ENCODE measurements at regions not wholly inside any gene's neighbourhood (a gene's known extent, or its start where the extent isn't known, plus 50 kb on each side); places are given as distances from the start of the nearest gene placed in this dataset.

DNA sequence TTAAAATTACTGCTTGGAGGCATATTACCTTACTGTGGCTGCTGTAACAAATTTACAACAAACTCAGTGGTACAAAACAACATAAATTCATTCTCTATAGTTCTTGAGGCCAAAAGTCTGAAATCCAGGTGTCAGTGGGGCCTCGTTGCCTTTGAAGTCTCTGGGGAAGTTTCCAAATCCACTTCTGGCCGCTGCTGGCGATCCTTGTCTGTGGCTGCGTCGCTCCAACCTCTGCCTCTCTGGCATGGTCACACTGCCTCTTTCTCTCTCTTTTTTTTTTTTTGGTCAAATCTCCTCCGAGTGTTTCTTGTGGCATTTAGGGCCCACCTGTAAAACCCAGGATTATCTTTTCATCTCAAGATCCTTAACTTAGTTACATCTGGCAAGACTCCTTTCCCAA lies 182.8 kb downstream of the ST6GAL2 start:
- no peak for DNase-seq (ENCODE audit: low spot score)
- H3K4me1 Mint-ChIP-seq (ENCODE audit: low read depth), result no peaks in the 10 kb centered on the region
- H3K9me3 Mint-ChIP-seq, result no peaks in the 10 kb centered on the region
- no peaks in the 10 kb centered on the region for H3K36me3 Mint-ChIP-seq (ENCODE audit: low read depth)
- H3K27ac Mint-ChIP-seq, result no peak overlapping the region
- intact Hi-C loops (cut with micrococcal nuclease), result no loop called here
- peaks cover 1% of the 10 kb centered on the region for H3K27me3 Mint-ChIP-seq (ENCODE audit: insufficient read depth)
- H3K4me3 Mint-ChIP-seq, result no peak overlapping the region

DNA sequence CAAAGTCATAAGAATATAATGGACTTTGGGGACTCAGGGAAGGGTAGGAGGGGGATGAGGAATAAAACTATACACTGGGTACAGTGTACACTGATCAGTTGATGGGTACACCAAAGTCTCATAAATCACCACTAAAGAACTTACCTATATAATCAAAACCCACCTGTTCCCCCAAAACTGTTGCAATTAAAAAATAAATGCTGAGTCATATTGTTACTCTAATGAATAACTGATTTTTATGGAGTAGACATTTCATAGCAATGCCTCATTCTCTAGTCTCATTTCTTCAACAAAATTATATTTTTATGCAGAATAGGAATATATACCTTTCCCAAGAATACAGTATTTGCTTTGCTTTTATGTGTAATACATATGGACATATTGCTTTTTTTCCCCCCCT lies 181.2 kb downstream of the ST6GAL2 start:
- no peaks in the 10 kb centered on the region for H3K9me3 Mint-ChIP-seq

GRCh38 chr2:106705877-106706276 lies 180.1 kb downstream of the ST6GAL2 start:
- H3K27me3 Mint-ChIP-seq (ENCODE audit: insufficient read depth), result peaks cover 3% of the 10 kb centered on the region
- intact Hi-C loops (cut with micrococcal nuclease), result no loop called here
- no peak overlapping the region for H3K27ac Mint-ChIP-seq
- no peaks in the 10 kb centered on the region for H3K4me1 Mint-ChIP-seq (ENCODE audit: low read depth)
- H3K36me3 Mint-ChIP-seq (ENCODE audit: low read depth), result no peaks in the 10 kb centered on the region
- H3K9me3 Mint-ChIP-seq, result no peaks in the 10 kb centered on the region
- no peak for DNase-seq (ENCODE audit: low spot score)
- no peak overlapping the region for H3K4me3 Mint-ChIP-seq

More for the DNA sequence above, 181.2 kb downstream of the ST6GAL2 start:
- DNase-seq (ENCODE audit: low spot score), result no peak
- Mint-ChIP-seq H3K4me1 (ENCODE audit: low read depth) (no peaks in the 10 kb centered on the region), H3K27me3 (ENCODE audit: insufficient read depth) (peaks cover 3% of the 10 kb centered on the region), H3K36me3 (ENCODE audit: low read depth) (no peaks in the 10 kb centered on the region), H3K27ac (no peak overlapping the region), H3K4me3 (no peak overlapping the region)
- intact Hi-C loops (cut with micrococcal nuclease), result no loop called here

GRCh38 chr2:106706283-106706682 lies 179.7 kb downstream of the ST6GAL2 start:
- DNase-seq (ENCODE audit: low spot score), result no peak
- no peaks in the 10 kb centered on the region for H3K4me1 Mint-ChIP-seq (ENCODE audit: low read depth)
- intact Hi-C loops (cut with micrococcal nuclease), result no loop called here

DNA sequence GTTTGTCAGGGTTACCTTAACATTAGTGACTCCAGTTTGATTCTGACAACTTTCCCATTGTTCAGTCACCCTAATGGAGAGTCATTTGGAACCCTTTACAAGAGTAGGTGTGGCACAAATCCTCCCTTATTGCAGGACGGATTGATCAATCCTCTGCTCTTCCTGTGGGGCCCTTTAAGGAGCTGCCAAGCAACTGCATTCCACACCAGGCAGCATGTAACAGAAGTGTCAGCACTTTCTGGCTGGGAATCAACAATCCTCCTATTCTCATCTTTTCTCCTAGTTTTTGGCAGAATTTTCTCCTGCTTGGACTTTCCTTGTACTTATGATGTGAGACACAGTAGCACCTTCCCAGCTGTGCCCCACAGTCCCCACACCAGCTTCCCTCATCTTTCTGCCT lies 177.8 kb downstream of the ST6GAL2 start:
- H3K36me3 Mint-ChIP-seq (ENCODE audit: low read depth), result no peaks in the 10 kb centered on the region
- H3K4me1 Mint-ChIP-seq (ENCODE audit: low read depth), result no peaks in the 10 kb centered on the region
- intact Hi-C loops (cut with micrococcal nuclease), result no loop called here
- H3K27ac Mint-ChIP-seq, result no peak overlapping the region
- H3K27me3 Mint-ChIP-seq (ENCODE audit: insufficient read depth), result peaks cover 2% of the 10 kb centered on the region
- no peak for DNase-seq (ENCODE audit: low spot score)
- peaks cover 4% of the 10 kb centered on the region for H3K9me3 Mint-ChIP-seq
- H3K4me3 Mint-ChIP-seq, result no peak overlapping the region

More at GRCh38 chr2:106706283-106706682, 179.7 kb downstream of the ST6GAL2 start:
- H3K4me3 Mint-ChIP-seq, result no peak overlapping the region
- no peaks in the 10 kb centered on the region for H3K36me3 Mint-ChIP-seq (ENCODE audit: low read depth)
- peaks cover 3% of the 10 kb centered on the region for H3K27me3 Mint-ChIP-seq (ENCODE audit: insufficient read depth)
- no peaks in the 10 kb centered on the region for H3K9me3 Mint-ChIP-seq
- H3K27ac Mint-ChIP-seq, result no peak overlapping the region

- H3K4me1 Mint-ChIP-seq (ENCODE audit: low read depth), result no peaks in the 10 kb centered on the region
- no peaks in the 10 kb centered on the region for H3K36me3 Mint-ChIP-seq (ENCODE audit: low read depth)
Measured at GRCh38 chr2:106709229-106709628, 176.7 kb downstream of the ST6GAL2 start.

GRCh38 chr2:106719222-106719621 lies 166.7 kb downstream of the ST6GAL2 start:
- H3K27me3 Mint-ChIP-seq (ENCODE audit: insufficient read depth), result no peaks in the 10 kb centered on the region
- DNase-seq (ENCODE audit: low spot score), result no peak
- H3K4me1 Mint-ChIP-seq (ENCODE audit: low read depth), result no peaks in the 10 kb centered on the region
- no peak overlapping the region for H3K4me3 Mint-ChIP-seq
- no peaks in the 10 kb centered on the region for H3K36me3 Mint-ChIP-seq (ENCODE audit: low read depth)
- no peak overlapping the region for H3K27ac Mint-ChIP-seq
- H3K9me3 Mint-ChIP-seq, result peaks cover 3% of the 10 kb centered on the region
- intact Hi-C loops (cut with micrococcal nuclease), result no loop called here

More at GRCh38 chr2:106709229-106709628, 176.7 kb downstream of the ST6GAL2 start:
- intact Hi-C loops (cut with micrococcal nuclease), result no loop called here
- no peak for DNase-seq (ENCODE audit: low spot score)
- no peak overlapping the region for H3K27ac Mint-ChIP-seq
- H3K9me3 Mint-ChIP-seq, result peaks cover 4% of the 10 kb centered on the region
- peaks cover 2% of the 10 kb centered on the region for H3K27me3 Mint-ChIP-seq (ENCODE audit: insufficient read depth)
- no peak overlapping the region for H3K4me3 Mint-ChIP-seq

- H3K4me3 Mint-ChIP-seq, result no peak overlapping the region
- H3K36me3 Mint-ChIP-seq (ENCODE audit: low read depth), result no peaks in the 10 kb centered on the region
- H3K27me3 Mint-ChIP-seq (ENCODE audit: insufficient read depth), result no peaks in the 10 kb centered on the region
- H3K27ac Mint-ChIP-seq, result no peak overlapping the region
- no peaks in the 10 kb centered on the region for H3K4me1 Mint-ChIP-seq (ENCODE audit: low read depth)
- DNase-seq (ENCODE audit: low spot score), result no peak
- H3K9me3 Mint-ChIP-seq, result peaks cover 3% of the 10 kb centered on the region
- intact Hi-C loops (cut with micrococcal nuclease), result no loop called here
Measured at GRCh38 chr2:106720026-106720425, 165.9 kb downstream of the ST6GAL2 start.

DNA sequence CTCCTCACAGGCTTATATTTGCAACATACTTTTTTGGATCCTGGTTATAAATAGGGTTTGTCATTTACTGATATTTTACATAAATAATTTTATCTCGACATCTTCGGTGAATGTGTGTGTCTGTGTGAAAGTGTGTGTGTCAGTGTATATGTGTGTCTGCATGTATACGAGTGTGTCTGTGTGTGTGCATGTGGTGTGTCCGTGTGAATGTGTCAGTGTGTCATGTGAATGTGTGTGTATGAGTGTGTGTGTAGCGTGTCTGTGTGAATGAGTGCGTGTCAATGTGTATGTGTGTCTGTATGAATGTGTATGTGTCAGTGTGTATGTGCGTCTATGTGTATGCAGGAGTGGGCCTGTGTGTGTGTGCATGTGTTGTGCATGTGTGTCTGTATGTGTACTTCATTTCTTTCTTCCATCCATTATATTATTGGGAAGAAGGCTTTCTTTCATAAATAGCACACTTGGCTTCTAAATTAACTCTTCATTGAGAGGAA lies 161.6 kb downstream of the ST6GAL2 start:
- Mint-ChIP-seq H3K9me3 (no peaks in the 10 kb centered on the region), H3K36me3 (ENCODE audit: low read depth) (no peaks in the 10 kb centered on the region), H3K27ac (no peak overlapping the region), H3K4me1 (ENCODE audit: low read depth) (no peaks in the 10 kb centered on the region), H3K4me3 (no peak overlapping the region), H3K27me3 (ENCODE audit: insufficient read depth) (no peaks in the 10 kb centered on the region)
- DNase-seq (ENCODE audit: low spot score), result no peak
- intact Hi-C loops (cut with micrococcal nuclease), result no loop called here

DNA sequence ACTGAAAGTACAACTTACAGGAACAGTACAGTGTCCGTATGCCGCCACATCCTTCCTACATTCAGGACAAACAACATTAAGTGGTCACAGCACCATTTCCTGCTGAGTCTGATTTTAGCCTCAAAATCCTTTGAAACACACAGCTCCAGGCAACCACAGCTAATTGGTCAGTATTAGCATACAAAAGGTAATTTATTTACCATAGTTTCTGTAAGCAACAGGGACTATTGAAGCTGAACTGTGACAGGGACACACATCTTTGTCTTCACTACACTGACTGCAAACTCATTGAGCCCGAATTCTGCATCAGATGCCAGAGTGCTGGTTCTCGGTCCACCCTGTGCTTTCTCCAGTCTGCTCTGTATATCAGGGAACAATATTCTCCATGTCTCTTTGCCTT lies 151.8 kb downstream of the ST6GAL2 start:
- Mint-ChIP-seq H3K27ac (no peak overlapping the region), H3K4me3 (no peak overlapping the region), H3K27me3 (ENCODE audit: insufficient read depth) (peaks cover 1% of the 10 kb centered on the region), H3K4me1 (ENCODE audit: low read depth) (no peaks in the 10 kb centered on the region), H3K36me3 (ENCODE audit: low read depth) (no peaks in the 10 kb centered on the region), H3K9me3 (no peaks in the 10 kb centered on the region)
- intact Hi-C loops (cut with micrococcal nuclease), result no loop called here
- DNase-seq (ENCODE audit: low spot score), result no peak

- H3K4me3 Mint-ChIP-seq, result no peak overlapping the region
- H3K4me1 Mint-ChIP-seq (ENCODE audit: low read depth), result no peaks in the 10 kb centered on the region
- DNase-seq (ENCODE audit: low spot score), result no peak
- H3K27me3 Mint-ChIP-seq (ENCODE audit: insufficient read depth), result no peaks in the 10 kb centered on the region
- H3K9me3 Mint-ChIP-seq, result no peaks in the 10 kb centered on the region
- intact Hi-C loops (cut with micrococcal nuclease), result no loop called here
- no peaks in the 10 kb centered on the region for H3K36me3 Mint-ChIP-seq (ENCODE audit: low read depth)
- no peak overlapping the region for H3K27ac Mint-ChIP-seq
Measured at GRCh38 chr2:106735807-106736206, 150.2 kb downstream of the ST6GAL2 start.

- Mint-ChIP-seq H3K4me3 (no peak overlapping the region), H3K9me3 (no peaks in the 10 kb centered on the region), H3K4me1 (ENCODE audit: low read depth) (no peaks in the 10 kb centered on the region), H3K36me3 (ENCODE audit: low read depth) (no peaks in the 10 kb centered on the region), H3K27me3 (ENCODE audit: insufficient read depth) (no peaks in the 10 kb centered on the region), H3K27ac (no peak overlapping the region)
- no peak for DNase-seq (ENCODE audit: low spot score)
- intact Hi-C loops (cut with micrococcal nuclease), result no loop called here
Measured at GRCh38 chr2:106736221-106736620, 149.7 kb downstream of the ST6GAL2 start.

DNA sequence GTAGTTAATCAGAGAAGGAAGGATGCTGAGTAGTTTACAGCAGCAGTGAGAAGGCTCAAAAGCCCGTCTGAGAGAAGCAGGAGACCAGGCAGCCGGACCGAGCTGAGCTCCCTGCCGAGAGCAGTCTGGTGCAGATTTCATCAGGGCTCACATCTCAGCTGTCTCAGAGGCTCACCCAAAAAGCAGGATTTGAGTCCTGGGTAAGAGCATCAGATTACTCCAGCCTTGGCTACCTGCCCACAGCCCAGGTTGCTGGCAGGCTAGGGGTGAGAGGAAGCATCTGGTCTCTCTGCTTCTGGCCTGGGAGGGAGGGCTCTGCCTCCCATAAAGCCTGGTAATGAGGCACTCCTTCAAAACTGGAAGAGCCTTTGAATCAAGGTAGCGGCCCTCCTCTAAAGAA lies 140.5 kb downstream of the ST6GAL2 start:
- Mint-ChIP-seq H3K27me3 (ENCODE audit: insufficient read depth) (no peaks in the 10 kb centered on the region), H3K27ac (no peak overlapping the region), H3K9me3 (no peaks in the 10 kb centered on the region), H3K4me3 (no peak overlapping the region), H3K36me3 (ENCODE audit: low read depth) (no peaks in the 10 kb centered on the region), H3K4me1 (ENCODE audit: low read depth) (no peaks in the 10 kb centered on the region)
- intact Hi-C loops (cut with micrococcal nuclease), result no loop called here
- DNase-seq (ENCODE audit: low spot score), result no peak

DNA sequence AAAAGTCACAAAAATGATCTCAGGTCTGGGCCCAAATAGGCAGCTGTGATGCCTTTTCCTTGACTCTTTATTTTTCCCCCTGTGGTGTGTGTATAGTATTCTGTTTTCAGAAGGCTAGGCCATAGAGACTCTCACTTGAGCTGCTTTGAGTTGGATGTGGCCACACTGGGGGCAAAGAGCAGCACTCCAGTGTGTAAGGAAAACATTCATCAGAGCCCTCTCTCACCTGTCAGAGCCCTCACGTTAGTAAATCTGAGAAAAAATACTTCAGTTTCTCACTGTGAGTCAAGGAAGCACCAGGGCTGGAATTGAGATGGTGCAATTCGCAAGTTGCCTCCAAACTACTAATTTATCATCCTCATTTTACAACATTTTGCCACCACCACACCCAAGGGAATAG lies 136.1 kb downstream of the ST6GAL2 start:
- Mint-ChIP-seq H3K9me3 (no peaks in the 10 kb centered on the region), H3K27me3 (ENCODE audit: insufficient read depth) (no peaks in the 10 kb centered on the region), H3K36me3 (ENCODE audit: low read depth) (no peaks in the 10 kb centered on the region), H3K27ac (no peak overlapping the region), H3K4me1 (ENCODE audit: low read depth) (no peaks in the 10 kb centered on the region), H3K4me3 (no peak overlapping the region)
- intact Hi-C loops (cut with micrococcal nuclease), result no loop called here
- no peak for DNase-seq (ENCODE audit: low spot score)

All from activated T-helper 1 cell treated with anti-CD3 and anti-CD28 coated beads, Interleukin-12 subunit alpha, Interleukin-12 subunit beta, Interleukin-2, Interleukin-4 antibody, amounts not matched to agents 30 ng/mL and 10 ng/mL and 1 ng/mL, durations not matched to agents 14 hours and 24 hours and 36 hours (primary cell).